ENCODE measurements at regions not wholly inside any gene's neighbourhood (a gene's known extent, or its start where the extent isn't known, plus 50 kb on each side); places are given as distances from the start of the nearest gene placed in this dataset.
"Not testable (repeated sequence)": the region's sequence is repeated elsewhere in the genome, so short reads cannot be mapped to it uniquely, and the experiment has no call there.

DNA sequence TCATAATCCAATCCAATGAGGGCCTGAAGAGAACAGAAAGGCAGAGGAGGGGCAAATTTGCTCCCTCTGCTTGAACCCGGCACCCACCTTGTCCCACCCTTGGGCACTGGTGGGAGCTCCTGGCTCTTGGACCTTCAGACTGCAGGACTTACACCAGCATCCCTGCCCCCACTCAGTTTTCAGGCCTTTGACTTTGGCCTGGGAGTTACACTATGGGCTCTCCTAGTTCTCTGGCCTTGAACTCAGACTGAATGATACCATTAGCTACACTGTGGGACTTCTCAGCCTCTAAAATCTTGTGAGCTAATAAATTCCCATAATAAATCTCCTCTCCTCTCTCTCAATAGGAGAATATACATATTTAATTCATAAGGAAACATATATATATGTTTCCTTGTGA is 114.4 kb downstream of the AHR start:
- H3K36me3 ChIP-seq, result no peaks in the 10 kb centered on the region
- no peak for DNase-seq (ENCODE audit: low spot score in 2 of 2)
- TF ChIP-seq POLR2A (IDR thresholded peaks at IDR 0.05) (no peak), POLR2AphosphoS5 (IDR thresholded peaks at IDR 0.05) (no peak)
- TF ChIP-seq, protein P1, sequence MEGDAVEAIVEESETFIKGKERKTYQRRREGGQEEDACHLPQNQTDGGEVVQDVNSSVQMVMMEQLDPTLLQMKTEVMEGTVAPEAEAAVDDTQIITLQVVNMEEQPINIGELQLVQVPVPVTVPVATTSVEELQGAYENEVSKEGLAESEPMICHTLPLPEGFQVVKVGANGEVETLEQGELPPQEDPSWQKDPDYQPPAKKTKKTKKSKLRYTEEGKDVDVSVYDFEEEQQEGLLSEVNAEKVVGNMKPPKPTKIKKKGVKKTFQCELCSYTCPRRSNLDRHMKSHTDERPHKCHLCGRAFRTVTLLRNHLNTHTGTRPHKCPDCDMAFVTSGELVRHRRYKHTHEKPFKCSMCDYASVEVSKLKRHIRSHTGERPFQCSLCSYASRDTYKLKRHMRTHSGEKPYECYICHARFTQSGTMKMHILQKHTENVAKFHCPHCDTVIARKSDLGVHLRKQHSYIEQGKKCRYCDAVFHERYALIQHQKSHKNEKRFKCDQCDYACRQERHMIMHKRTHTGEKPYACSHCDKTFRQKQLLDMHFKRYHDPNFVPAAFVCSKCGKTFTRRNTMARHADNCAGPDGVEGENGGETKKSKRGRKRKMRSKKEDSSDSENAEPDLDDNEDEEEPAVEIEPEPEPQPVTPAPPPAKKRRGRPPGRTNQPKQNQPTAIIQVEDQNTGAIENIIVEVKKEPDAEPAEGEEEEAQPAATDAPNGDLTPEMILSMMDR (IDR thresholded peaks at IDR 0.05), result no peak
- no peaks in the 10 kb centered on the region for H3K9me3 ChIP-seq
- H3K27me3 ChIP-seq, result no peaks in the 10 kb centered on the region
- no peak overlapping the region for H3K27ac ChIP-seq
- H3K4me3 ChIP-seq, result no peak overlapping the region
- intact Hi-C loops (cut with DNase I; ENCODE audit: low total_unique reads), result no loop called here
- peaks cover 0 to 7% of the 10 kb centered on the region in 2 donors for H3K4me1 ChIP-seq

DNA sequence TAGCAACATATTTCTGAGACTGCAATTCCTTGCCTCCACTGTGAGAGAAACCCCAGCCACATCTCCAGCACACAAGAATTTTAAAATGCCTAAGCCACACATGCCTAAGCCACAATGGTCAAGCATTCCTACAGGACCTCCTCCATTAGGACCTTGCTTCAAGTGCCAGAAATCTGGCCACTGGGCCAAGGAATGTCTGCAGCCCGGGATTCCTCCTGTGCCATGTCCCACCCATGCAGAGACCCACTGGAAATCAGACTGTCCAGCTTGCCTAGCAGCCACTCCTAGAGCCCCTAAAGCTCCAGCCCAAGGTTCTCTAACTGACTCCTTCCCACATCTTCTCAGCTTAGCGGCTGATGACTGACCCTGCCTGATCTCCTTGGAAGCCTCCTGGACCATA is 117.5 kb downstream of the AHR start:
- Histone ChIP-seq H3K27ac (no peak overlapping the region), H3K4me1 (no peaks in the 10 kb centered on the region), H3K4me3 (no peak overlapping the region), H3K9me3 (no peaks in the 10 kb centered on the region), H3K36me3 (no peaks in the 10 kb centered on the region), H3K27me3 (no peaks in the 10 kb centered on the region)
- TF ChIP-seq POLR2AphosphoS5 (IDR thresholded peaks at IDR 0.05), result no peak
- TF ChIP-seq, protein P1 (IDR thresholded peaks at IDR 0.05), result no peak
- no peak for TF ChIP-seq POLR2A (IDR thresholded peaks at IDR 0.05)
- intact Hi-C loops (cut with DNase I; ENCODE audit: low total_unique reads), result no loop called here
- DNase-seq (ENCODE audit: low spot score in 2 of 2), result no peak

DNA sequence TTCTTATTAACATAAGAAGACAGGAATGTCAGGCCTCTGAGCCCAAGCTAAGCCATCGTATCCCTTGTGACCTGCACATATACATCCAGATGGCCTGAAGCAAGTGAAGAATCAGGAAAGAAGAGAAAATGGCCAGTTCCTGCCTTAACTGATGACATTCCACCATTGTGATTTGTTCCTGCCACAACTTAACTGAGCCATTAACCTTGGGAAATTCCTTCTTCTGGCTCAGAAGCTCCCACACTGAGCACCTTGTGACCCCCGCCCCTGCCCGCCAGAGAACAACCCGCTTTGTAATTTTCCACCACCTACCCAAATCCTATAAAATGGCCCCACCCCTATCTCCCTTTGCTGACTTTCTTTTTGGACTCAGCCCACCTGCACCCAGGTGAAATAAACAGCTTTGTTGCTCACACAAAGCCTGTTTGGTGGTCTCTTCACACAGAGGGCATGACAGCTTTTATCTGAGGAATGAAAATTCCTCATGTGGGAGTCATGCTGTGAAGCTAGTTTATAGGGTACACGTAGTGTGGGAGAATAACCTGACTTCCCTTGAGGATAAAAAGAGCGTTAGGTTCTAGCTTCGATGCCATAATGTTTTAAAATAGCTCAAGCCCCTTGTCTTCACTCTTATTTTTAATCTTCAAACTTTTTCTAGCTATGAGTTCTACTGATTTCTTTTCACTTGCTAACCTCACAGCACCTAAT is 122.0 kb downstream of the AHR start:
- DNase-seq (ENCODE audit: low spot score in 2 of 2); H3K27me3 ChIP-seq; intact Hi-C loops (cut with DNase I; ENCODE audit: low total_unique reads); H3K4me1 ChIP-seq; H3K9me3 ChIP-seq; H3K27ac ChIP-seq; H3K36me3 ChIP-seq; H3K4me3 ChIP-seq: not testable (repeated sequence)

DNA sequence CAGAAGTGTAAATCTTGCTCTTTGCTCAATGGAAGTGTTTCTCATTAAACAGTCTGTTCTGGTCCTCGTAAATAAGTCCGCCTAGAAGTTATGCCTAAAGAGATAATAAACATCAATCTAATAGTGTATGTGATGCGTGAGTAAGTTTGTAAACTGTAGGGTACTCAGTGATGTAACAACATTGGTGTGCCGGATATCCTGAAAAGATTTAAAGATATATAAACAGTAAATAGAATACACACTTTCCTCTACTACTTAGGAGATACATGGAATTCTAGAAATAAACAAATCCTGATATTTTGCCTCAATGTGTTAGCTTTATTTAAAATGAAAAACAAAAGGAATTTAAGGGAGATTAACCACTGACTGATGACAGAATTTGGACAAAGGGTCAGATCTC is 123.5 kb downstream of the AHR start:
- DNase-seq (ENCODE audit: low spot score in 2 of 2), result no peak
- Histone ChIP-seq H3K4me1 (no peaks in the 10 kb centered on the region), H3K36me3 (no peaks in the 10 kb centered on the region), H3K4me3 (no peak overlapping the region), H3K27ac (no peak overlapping the region), H3K27me3 (no peaks in the 10 kb centered on the region), H3K9me3 (no peaks in the 10 kb centered on the region)
- intact Hi-C loops (cut with DNase I; ENCODE audit: low total_unique reads), result no loop called here
- TF ChIP-seq POLR2A (IDR thresholded peaks at IDR 0.05) (no peak), POLR2AphosphoS5 (IDR thresholded peaks at IDR 0.05) (no peak)
- TF ChIP-seq, protein P1 (IDR thresholded peaks at IDR 0.05), result no peak

DNA sequence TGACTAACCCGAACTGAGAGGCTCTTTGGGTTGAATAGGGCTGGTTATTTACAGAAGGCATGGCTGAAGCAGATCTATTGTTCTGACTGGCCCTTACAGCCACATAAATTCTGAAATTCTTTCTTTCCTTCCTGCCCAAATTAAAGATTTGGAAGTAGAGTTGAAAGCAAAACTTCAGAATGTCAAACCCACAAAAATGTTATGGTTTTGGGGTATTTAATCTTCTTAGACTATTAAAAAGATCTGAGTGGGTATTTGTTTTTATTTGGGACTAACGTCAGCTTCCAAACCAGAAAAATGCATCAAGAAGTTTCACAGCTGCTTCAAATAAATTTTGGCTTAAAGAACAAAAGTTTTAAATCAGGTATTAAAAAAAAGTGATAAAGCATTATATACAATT is 124.5 kb downstream of the AHR start:
- intact Hi-C loops (cut with DNase I; ENCODE audit: low total_unique reads), result no loop called here
- Histone ChIP-seq H3K36me3 (no peaks in the 10 kb centered on the region), H3K27me3 (no peaks in the 10 kb centered on the region), H3K4me1 (no peaks in the 10 kb centered on the region), H3K27ac (no peak overlapping the region), H3K4me3 (no peak overlapping the region), H3K9me3 (peaks cover 2 to 4% of the 10 kb centered on the region in 2 donors)
- no peak for DNase-seq (ENCODE audit: low spot score in 2 of 2)
- TF ChIP-seq POLR2A (IDR thresholded peaks at IDR 0.05) (no peak), POLR2AphosphoS5 (IDR thresholded peaks at IDR 0.05) (no peak)
- TF ChIP-seq, protein P1 (IDR thresholded peaks at IDR 0.05), result no peak

DNA sequence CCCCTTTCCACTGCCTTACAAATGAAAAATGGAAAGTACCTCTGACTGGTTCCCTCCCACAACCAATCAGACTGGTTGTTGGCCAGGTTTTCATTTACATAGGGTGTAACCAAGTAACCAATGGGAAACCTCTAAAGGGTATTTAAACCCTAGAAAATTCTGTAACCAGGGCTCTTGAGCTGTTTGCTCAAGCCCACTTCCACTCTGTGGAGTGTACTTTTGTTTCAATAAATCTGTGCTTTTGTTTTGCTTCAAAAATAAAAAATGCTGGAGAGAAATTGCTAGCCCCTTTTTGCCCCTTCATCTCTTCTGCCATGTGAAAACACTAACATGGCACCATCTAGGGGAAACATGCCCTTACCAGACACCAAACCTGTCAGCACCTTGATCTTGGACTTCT is 129.5 kb downstream of the AHR start:
- DNase-seq (ENCODE audit: low spot score in 2 of 2), result no peak
- intact Hi-C loops (cut with DNase I; ENCODE audit: low total_unique reads), result no loop called here

More for the DNA sequence above, 129.5 kb downstream of the AHR start:
- Histone ChIP-seq H3K4me1 (no peaks in the 10 kb centered on the region), H3K4me3 (no peak overlapping the region), H3K27ac (no peak overlapping the region), H3K36me3 (no peaks in the 10 kb centered on the region), H3K27me3 (no peaks in the 10 kb centered on the region), H3K9me3 (peaks cover 8 to 14% of the 10 kb centered on the region in 2 donors)
- TF ChIP-seq, protein P1 (IDR thresholded peaks at IDR 0.05), result no peak
- no peak for TF ChIP-seq POLR2A (IDR thresholded peaks at IDR 0.05)
- no peak for TF ChIP-seq POLR2AphosphoS5 (IDR thresholded peaks at IDR 0.05)

Measured in breast epithelium (tissue), 4 donors.